GM18505 (cell line): ENCODE measurements at regions not wholly inside any gene's neighbourhood (a gene's known extent, or its start where the extent isn't known, plus 50 kb on each side); places are given as distances from the start of the nearest gene placed in this dataset.
"Not testable (repeated sequence)": the region's sequence is repeated elsewhere in the genome, so short reads cannot be mapped to it uniquely, and the experiment has no call there.

Source experiments
- ATAC-seq: cut with Tn5 transposase; IDR thresholded peaks from one replicate; pipeline ENCODE4 v1.9.1; 2021; ENCODE audit not compliant: unreplicated experiment
- POLR2A ChIP-seq: IDR thresholded peaks from 4 replicates; pipeline ENCODE4 v1.6.1; 2011; ENCODE audit warnings: borderline replicate concordance; ENCODE audit not compliant: insufficient read depth, insufficient read length; ENCODE audit errors: extremely low read depth

- TF ChIP-seq POLR2A, result no peak
- ATAC-seq, result no peak
These were observed 133.2 kb upstream of the MDFIC start for GRCh38 chr7:114788706-114789105.

GRCh38 chr7:114789161-114789560, 132.7 kb upstream of the MDFIC start:
- no peak for ATAC-seq
- no peak for TF ChIP-seq POLR2A

- no peak for ATAC-seq
- no peak for TF ChIP-seq POLR2A
These were observed 132.0 kb upstream of the MDFIC start for GRCh38 chr7:114789871-114790311.

GRCh38 chr7:114790521-114790920, 131.4 kb upstream of the MDFIC start:
- TF ChIP-seq POLR2A, result no peak
- ATAC-seq, result no peak

- no peak for ATAC-seq
- no peak for TF ChIP-seq POLR2A
These were observed 130.1 kb upstream of the MDFIC start for GRCh38 chr7:114791771-114792170.

GRCh38 chr7:114793155-114793845, 128.6 kb upstream of the MDFIC start:
- TF ChIP-seq POLR2A, result no peak
- no peak for ATAC-seq

GRCh38 chr7:114795475-114795874, 126.4 kb upstream of the MDFIC start:
- no peak for ATAC-seq

GRCh38 chr7:114799628-114800028, 122.3 kb upstream of the MDFIC start:
- ATAC-seq, result no peak
- no peak for TF ChIP-seq POLR2A

More at GRCh38 chr7:114795475-114795874, 126.4 kb upstream of the MDFIC start:
- TF ChIP-seq POLR2A, result no peak

- ATAC-seq, result no peak
- TF ChIP-seq POLR2A, result no peak
These were observed 119.3 kb upstream of the MDFIC start for GRCh38 chr7:114802632-114803031.

GRCh38 chr7:114806590-114807162, 115.2 kb upstream of the MDFIC start:
- no peak for TF ChIP-seq POLR2A
- no peak for ATAC-seq

GRCh38 chr7:114812570-114812969, 109.3 kb upstream of the MDFIC start:
- ATAC-seq, result no peak
- no peak for TF ChIP-seq POLR2A

GRCh38 chr7:114813624-114814023, 108.3 kb upstream of the MDFIC start:
- no peak for TF ChIP-seq POLR2A
- no peak for ATAC-seq

- ATAC-seq, result not testable (repeated sequence)
These were observed 104.9 kb upstream of the MDFIC start for GRCh38 chr7:114817036-114817435.

- ATAC-seq, result no peak
- no peak for TF ChIP-seq POLR2A
These were observed 103.4 kb upstream of the MDFIC start for GRCh38 chr7:114818501-114818900.
